Body of pancreas (tissue), 4 donors: ENCODE measurements at regions not wholly inside any gene's neighbourhood (a gene's known extent, or its start where the extent isn't known, plus 50 kb on each side); places are given as distances from the start of the nearest gene placed in this dataset.

Experiments
- CTCF ChIP-seq, 7 experiments: fragments of 450-650 bp in 4 of 7; fragments of 200-600 bp in 3 of 7; sonication (generic) in 3 of 7; IDR thresholded peaks; one replicate each; pipeline ENCODE4 v1.5.1; 2016 to 2019; ENCODE audit warnings: antibody characterized with exemption in 7 of 7
- POLR2A ChIP-seq, 3 donors: fragments of 450-650 bp; IDR thresholded peaks; one replicate each; pipeline ENCODE4 v1.6.1; 2016; ENCODE audit warnings: antibody characterized with exemption in 3 of 3, mild to moderate bottlenecking in 2 of 3

- TF ChIP-seq CTCF (IDR thresholded peaks at IDR 0.05), result no peak
- no peak for TF ChIP-seq POLR2A (IDR thresholded peaks at IDR 0.05)
These were observed 464.7 kb upstream of the SLC35B3 start for GRCh38 chr6:8900056-8900455.
